ENCODE measurements at regions not wholly inside any gene's neighbourhood (a gene's known extent, or its start where the extent isn't known, plus 50 kb on each side); places are given as distances from the start of the nearest gene placed in this dataset.
A peak's percentile ranks its signal among the peaks of the same experiment; 100 is the strongest.
"Not testable (repeated sequence)": the region's sequence is repeated elsewhere in the genome, so short reads cannot be mapped to it uniquely, and the experiment has no call there.

DNA sequence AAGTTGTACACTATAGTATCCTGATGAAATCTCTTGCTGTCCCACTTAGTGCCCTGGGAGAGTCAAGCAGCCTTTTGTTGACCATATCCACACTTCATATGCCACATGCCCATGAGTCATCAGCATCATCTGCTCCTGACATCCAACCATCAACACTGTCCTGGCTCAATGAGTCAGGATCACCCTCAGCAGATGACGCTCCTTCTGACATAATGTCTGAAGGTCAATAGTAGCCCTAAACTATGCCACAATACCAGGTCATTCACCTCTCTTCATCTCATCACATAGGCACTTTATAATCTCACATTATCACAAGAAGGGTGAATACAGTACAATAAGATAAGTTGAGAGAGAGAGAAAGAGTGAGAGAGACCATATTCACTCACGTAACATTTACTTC, 369.0 kb upstream of the FAR2 start:
- peak; percentile 54 for DNase-seq (ENCODE audit: low read depth)

DNA sequence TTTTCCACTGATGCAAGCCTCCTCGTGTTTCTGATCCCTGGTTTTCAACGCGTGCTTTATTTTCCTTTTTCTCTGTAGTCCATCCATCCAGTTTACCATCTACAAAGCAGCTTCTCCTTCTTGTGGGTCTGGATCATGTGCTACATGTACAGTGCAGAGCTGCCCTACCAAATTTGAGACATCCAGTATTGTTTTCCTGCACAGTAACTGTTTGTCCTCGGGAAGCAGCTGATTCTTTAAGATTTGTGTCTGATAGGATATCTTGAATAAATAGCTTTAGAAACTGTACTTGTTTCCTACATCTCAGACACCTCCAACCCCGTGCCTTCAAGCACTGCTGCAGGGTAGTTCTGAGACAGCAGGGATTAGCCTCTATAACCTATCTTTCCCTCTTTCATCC, 368.1 kb upstream of the FAR2 start:
- no peak for DNase-seq (ENCODE audit: low read depth)
- TF ChIP-seq, protein P1, sequence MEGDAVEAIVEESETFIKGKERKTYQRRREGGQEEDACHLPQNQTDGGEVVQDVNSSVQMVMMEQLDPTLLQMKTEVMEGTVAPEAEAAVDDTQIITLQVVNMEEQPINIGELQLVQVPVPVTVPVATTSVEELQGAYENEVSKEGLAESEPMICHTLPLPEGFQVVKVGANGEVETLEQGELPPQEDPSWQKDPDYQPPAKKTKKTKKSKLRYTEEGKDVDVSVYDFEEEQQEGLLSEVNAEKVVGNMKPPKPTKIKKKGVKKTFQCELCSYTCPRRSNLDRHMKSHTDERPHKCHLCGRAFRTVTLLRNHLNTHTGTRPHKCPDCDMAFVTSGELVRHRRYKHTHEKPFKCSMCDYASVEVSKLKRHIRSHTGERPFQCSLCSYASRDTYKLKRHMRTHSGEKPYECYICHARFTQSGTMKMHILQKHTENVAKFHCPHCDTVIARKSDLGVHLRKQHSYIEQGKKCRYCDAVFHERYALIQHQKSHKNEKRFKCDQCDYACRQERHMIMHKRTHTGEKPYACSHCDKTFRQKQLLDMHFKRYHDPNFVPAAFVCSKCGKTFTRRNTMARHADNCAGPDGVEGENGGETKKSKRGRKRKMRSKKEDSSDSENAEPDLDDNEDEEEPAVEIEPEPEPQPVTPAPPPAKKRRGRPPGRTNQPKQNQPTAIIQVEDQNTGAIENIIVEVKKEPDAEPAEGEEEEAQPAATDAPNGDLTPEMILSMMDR (conservative IDR thresholded peaks at IDR 0.05; ENCODE audit: low read length) = no peak

More for the DNA sequence above, 369.0 kb upstream of the FAR2 start:
- H3K4me3 ChIP-seq (ENCODE audit: low read length) = no peak overlapping the region
- TF ChIP-seq, protein P1 (conservative IDR thresholded peaks at IDR 0.05; ENCODE audit: low read length) = no peak

DNA sequence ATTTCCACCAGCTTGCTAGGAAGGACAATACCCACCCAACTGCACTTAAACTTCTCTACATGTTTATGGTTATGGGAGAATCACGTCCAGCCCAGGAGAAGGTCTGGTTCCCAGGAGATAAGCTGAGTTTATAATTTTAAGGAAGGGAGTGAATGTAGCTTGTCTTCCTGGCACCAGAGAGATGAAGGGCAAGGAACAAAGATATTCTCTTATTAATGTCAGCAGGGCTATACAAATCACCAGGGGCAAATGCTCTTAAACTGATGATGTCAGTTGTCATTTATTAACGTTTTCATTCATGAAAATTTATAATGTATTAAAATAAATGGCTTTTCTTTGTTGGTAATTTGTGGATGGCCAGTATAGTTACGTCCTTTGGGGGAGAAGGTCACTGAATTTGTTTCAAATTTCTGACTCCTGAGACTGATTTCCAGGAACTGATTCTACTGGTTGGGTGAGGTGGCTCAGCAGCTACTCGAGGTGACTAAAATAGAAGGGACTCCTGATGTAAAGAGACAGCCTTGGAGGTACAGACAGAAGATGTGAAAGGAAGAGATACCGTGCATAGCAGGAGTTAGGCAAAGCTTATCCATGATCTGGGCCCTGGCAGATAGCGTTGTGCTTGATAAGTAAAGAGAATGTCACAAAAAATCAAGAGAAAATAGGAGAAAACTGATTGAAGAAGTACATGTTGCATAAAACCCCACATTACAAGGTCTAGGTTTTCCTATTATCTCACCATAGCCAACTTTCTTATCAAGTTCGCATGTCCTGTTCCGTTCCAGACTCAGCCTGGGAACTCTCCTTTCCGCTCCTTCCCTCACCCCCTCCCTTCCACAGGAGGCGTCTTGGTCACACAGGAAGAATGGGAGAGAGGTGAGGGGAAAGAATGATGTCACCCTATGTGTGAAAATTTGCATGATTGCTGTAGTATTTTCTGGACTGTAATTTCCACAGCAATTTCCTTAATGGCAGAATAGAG, 367.1 kb upstream of the FAR2 start:
- no peak for DNase-seq (ENCODE audit: low read depth)

More for the DNA sequence above, 368.1 kb upstream of the FAR2 start:
- H3K4me3 ChIP-seq (ENCODE audit: low read length) = no peak overlapping the region

DNA sequence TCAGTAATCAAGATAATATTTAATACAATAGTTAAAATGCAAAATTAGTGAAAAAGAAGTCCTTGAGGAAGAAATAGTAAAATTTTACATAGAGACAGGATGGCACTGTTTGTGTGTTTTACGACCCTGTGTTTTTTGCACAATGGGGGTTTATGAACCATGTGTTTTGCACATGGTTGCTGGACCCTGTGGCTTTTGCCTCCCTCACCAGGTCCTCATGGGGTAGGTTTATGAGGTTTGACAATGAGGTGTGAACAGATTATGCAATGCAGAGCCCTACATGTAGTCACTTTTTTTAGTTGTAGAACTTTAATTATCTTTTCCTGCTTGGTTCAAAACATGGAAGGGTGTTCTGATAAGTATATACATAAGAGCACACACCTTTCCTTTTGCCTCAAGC, 366.3 kb upstream of the FAR2 start:
- H3K4me3 ChIP-seq (ENCODE audit: low read length) = no peak overlapping the region
- TF ChIP-seq, protein P1 (conservative IDR thresholded peaks at IDR 0.05; ENCODE audit: low read length) = no peak
- no peak for DNase-seq (ENCODE audit: low read depth)

More for the DNA sequence above, 367.1 kb upstream of the FAR2 start:
- H3K4me3 ChIP-seq (ENCODE audit: low read length) = no peak overlapping the region
- TF ChIP-seq, protein P1 (conservative IDR thresholded peaks at IDR 0.05; ENCODE audit: low read length) = no peak

DNA sequence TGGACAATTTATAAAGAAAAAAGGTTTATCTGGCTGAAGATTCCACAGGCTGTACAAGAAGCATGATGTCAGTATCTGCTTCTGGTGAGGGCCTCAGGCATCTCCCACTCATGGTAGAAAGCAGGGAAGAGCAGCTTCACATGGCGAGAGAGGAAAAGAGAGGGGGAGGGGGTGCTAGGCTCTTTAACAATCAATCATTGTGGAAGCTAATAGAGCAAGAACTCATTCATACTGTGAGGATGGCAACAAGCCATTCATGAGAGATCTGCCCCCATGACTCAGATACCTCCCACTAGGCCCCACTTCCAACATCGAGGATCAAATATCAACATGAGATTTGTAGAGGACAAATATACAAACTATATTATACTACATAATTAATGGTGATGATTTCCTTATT, 361.9 kb upstream of the FAR2 start:
- DNase-seq (ENCODE audit: low read depth) = no peak
- no peak overlapping the region for H3K4me3 ChIP-seq (ENCODE audit: low read length)
- TF ChIP-seq, protein P1 (conservative IDR thresholded peaks at IDR 0.05; ENCODE audit: low read length) = no peak

DNA sequence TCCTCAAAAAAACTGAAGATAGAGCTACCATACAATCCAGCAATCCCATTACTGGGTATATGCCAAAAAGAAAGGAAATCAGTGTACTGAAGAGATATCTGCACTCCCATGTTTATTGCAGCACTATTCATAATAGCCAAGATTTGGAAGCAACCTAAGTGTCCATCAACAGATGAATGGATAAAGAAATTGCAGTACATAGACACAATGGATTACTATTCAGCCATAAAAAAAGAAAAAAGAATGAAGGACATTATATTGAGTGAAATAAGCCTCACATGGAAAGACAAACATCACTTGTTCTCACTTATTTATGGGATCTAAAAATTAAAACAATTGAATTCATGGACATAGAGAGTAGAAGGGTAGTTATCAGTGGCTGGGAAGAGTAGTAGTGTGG, 360.8 kb upstream of the FAR2 start:
- not testable (repeated sequence) for DNase-seq (ENCODE audit: low read depth); H3K4me3 ChIP-seq (ENCODE audit: low read length)

DNA sequence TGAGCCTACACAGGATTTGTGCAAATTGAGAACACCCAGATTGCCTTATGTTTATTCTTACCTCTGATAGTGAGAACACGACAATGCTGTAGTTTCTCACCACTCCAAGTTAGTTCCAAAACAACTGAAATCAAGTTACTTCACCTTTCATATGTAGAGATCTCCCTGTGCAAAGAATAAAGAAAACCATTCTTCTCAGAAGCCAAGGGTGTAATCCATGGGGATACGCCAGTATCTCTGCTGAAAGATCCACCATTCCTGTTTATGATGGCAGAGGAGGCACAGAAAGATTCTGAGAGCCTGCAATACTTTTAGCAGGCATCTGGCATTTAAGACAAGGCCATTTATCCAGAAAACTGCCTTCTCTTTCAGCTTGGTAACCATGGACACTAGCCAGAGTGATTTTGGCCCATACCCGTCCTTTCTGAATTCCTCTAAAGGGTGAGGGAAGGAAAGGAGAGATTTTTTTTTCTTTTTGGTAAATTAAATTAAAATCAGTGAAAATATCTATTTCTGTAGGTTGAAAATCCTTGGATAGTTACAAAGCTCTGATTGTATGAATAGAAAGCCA, 355.4 kb upstream of the FAR2 start:
- peak; percentile 19 for DNase-seq (ENCODE audit: low read depth)
- H3K4me3 ChIP-seq (ENCODE audit: low read length) = no peak overlapping the region
- TF ChIP-seq, protein P1 (conservative IDR thresholded peaks at IDR 0.05; ENCODE audit: low read length) = no peak

Data from AG10803 (cell line).